OCI-LY7 (cell line): ENCODE measurements at regions not wholly inside any gene's neighbourhood (a gene's known extent, or its start where the extent isn't known, plus 50 kb on each side); places are given as distances from the start of the nearest gene placed in this dataset.

Experiments used
- BruUV-seq: library from RNA; stranded (reverse); fragments of 400-500 nt; replicated peaks from 2 replicates; lab custom pipeline; 2021; lab: Mats Ljungman, UMichigan
- CTCF ChIA-PET: fragments of 300-600 bp; sonication (Branson Sonifier 250); formaldehyde crosslinking; loops from one replicate; lab custom pipeline; 2022; ENCODE audit warnings: antibody characterized with exemption; ENCODE audit not compliant: unreplicated experiment; lab: Charles Lee
- POLR2A ChIA-PET: fragments of 300-600 bp; sonication (Branson Sonifier 250); formaldehyde crosslinking; loops from one replicate; lab custom pipeline; 2022; ENCODE audit warnings: antibody characterized with exemption; lab: Charles Lee
- DNase-seq: peaks from one replicate; pipeline ENCODE4 v3.0.0-alpha.2; 2015; ENCODE audit warnings: low spot score
- H2AFZ ChIP-seq: fragments of 200-600 bp; sonication (generic), shearing (Covaris generic); 2 replicates; pipeline ENCODE4 v1.6.1; 2014; ENCODE audit warnings: mild to moderate bottlenecking, antibody characterized with exemption, low read length, moderate library complexity
- H3K27ac ChIP-seq: fragments of 200-600 bp; sonication (generic); 2 replicates; pipeline ENCODE4 v1.5.1; 2014; ENCODE audit warnings: mixed run types, low read depth, mild to moderate bottlenecking, moderate library complexity, low read length, inconsistent platforms; ENCODE audit not compliant: poor library complexity, severe bottlenecking
- H3K36me3 ChIP-seq: fragments of 200-600 bp; sonication (generic); 2 replicates; pipeline ENCODE4 v1.6.1; 2014; ENCODE audit warnings: mild to moderate bottlenecking, antibody characterized with exemption, low read length, moderate library complexity, mixed read lengths; ENCODE audit not compliant: insufficient read depth
- H3K4me1 ChIP-seq: fragments of 200-600 bp; sonication (generic); 2 replicates; pipeline ENCODE4 v1.5.1; 2014; ENCODE audit warnings: mild to moderate bottlenecking, low read length; ENCODE audit not compliant: insufficient read depth, poor library complexity, severe bottlenecking
- H3K4me2 ChIP-seq: fragments of 200-600 bp; sonication (generic); 2 replicates; pipeline ENCODE4 v1.6.1; 2014; ENCODE audit warnings: mild to moderate bottlenecking, low read length
- H3K4me3 ChIP-seq: fragments of 200-600 bp; sonication (generic); 2 replicates; pipeline ENCODE4 v1.5.1; 2014; ENCODE audit warnings: mild to moderate bottlenecking, low read depth, low read length; ENCODE audit not compliant: poor library complexity, severe bottlenecking
- H3K79me2 ChIP-seq: fragments of 200-600 bp; sonication (generic); 2 replicates; pipeline ENCODE4 v1.6.1; 2016; ENCODE audit warnings: low read depth, mild to moderate bottlenecking, low read length, moderate library complexity, mixed read lengths; ENCODE audit not compliant: insufficient read depth
- H3K9me2 ChIP-seq: fragments of 200-600 bp; sonication (generic); 2 replicates; pipeline ENCODE4 v1.6.1; 2016; ENCODE audit warnings: mild to moderate bottlenecking, low read length, mixed read lengths; ENCODE audit not compliant: insufficient read depth
- H3K9me3 ChIP-seq: fragments of 200-600 bp; sonication (generic); 2 replicates; pipeline ENCODE4 v1.6.1; 2014; ENCODE audit warnings: mild to moderate bottlenecking, mixed run types, low read length, mixed read lengths
- H4K20me1 ChIP-seq: fragments of 200-600 bp; sonication (generic); 2 replicates; pipeline ENCODE4 v1.6.1; 2014; ENCODE audit warnings: mild to moderate bottlenecking, antibody characterized with exemption, low read length, moderate library complexity, mixed read lengths; ENCODE audit not compliant: insufficient read depth
- CTCF ChIP-seq: fragments of 200-600 bp; sonication (generic); conservative IDR thresholded peaks from 2 replicates; pipeline ENCODE4 v1.5.1; 2014; ENCODE audit warnings: mild to moderate bottlenecking, antibody characterized with exemption, low read length, moderate library complexity, mixed read lengths
- EZH2phosphoT487 ChIP-seq: fragments of 200-600 bp; sonication (generic); IDR thresholded peaks from 2 replicates; pipeline ENCODE4 v1.6.1; 2018; ENCODE audit warnings: low read depth, borderline replicate concordance, mild to moderate bottlenecking, mixed run types, antibody characterized with exemption, low read length, moderate library complexity, mixed read lengths
- intact Hi-C: fragments of 100-400 bp; cut with micrococcal nuclease; formaldehyde crosslinking; loops from one replicate; pipeline ENCODE4 v1.10.0; 2022; ENCODE audit not compliant: unreplicated experiment

- Histone ChIP-seq H3K4me1 (no peaks in the 10 kb centered on the region), H3K9me2 (no peaks in the 10 kb centered on the region), H3K9me3 (no peaks in the 10 kb centered on the region), H3K4me2 (no peak overlapping the region), H3K79me2 (no peaks in the 10 kb centered on the region), H4K20me1 (no peaks in the 10 kb centered on the region), H3K4me3 (no peak overlapping the region), H2AFZ (no peak overlapping the region), H3K27ac (no peak overlapping the region), H3K36me3 (no peaks in the 10 kb centered on the region)
- CTCF ChIA-PET, result no interaction called here
- no peak for DNase-seq
- BruUV-seq, result no TSS peak
- intact Hi-C loops, result no loop called here
- POLR2A ChIA-PET, result no interaction called here
- TF ChIP-seq CTCF, result no peak
- no peak for TF ChIP-seq EZH2phosphoT487
These were observed 497.3 kb upstream of the BOD1L1 start for GRCh38 chr4:14124816-14125215.

- Histone ChIP-seq H3K4me2 (no peak overlapping the region), H3K79me2 (no peaks in the 10 kb centered on the region), H3K36me3 (no peaks in the 10 kb centered on the region), H4K20me1 (no peaks in the 10 kb centered on the region), H3K4me3 (no peak overlapping the region), H3K9me3 (no peaks in the 10 kb centered on the region), H3K4me1 (no peaks in the 10 kb centered on the region), H2AFZ (no peak overlapping the region), H3K27ac (no peak overlapping the region), H3K9me2 (no peaks in the 10 kb centered on the region)
- TF ChIP-seq CTCF, result no peak
- TF ChIP-seq EZH2phosphoT487, result no peak
- ChIA-PET POLR2A (no interaction called here), CTCF (no interaction called here)
- DNase-seq, result peak; percentile 0
- intact Hi-C loops, result no loop called here
- BruUV-seq, result no TSS peak
These were observed 498.0 kb upstream of the BOD1L1 start for GRCh38 chr4:14125375-14126129.

- BruUV-seq, result no TSS peak
- Histone ChIP-seq H3K79me2 (no peaks in the 10 kb centered on the region), H3K36me3 (no peaks in the 10 kb centered on the region), H3K9me3 (no peaks in the 10 kb centered on the region), H3K4me3 (no peak overlapping the region), H3K4me1 (no peaks in the 10 kb centered on the region), H4K20me1 (no peaks in the 10 kb centered on the region), H2AFZ (no peak overlapping the region), H3K9me2 (no peaks in the 10 kb centered on the region), H3K4me2 (no peak overlapping the region), H3K27ac (no peak overlapping the region)
- TF ChIP-seq EZH2phosphoT487 (no peak), CTCF (no peak)
- DNase-seq, result no peak
- ChIA-PET CTCF (no interaction called here), POLR2A (no interaction called here)
- intact Hi-C loops, result no loop called here
These were observed 503.0 kb upstream of the BOD1L1 start for GRCh38 chr4:14130551-14130950.
